ENCODE measurements at regions not wholly inside any gene's neighbourhood (a gene's known extent, or its start where the extent isn't known, plus 50 kb on each side); places are given as distances from the start of the nearest gene placed in this dataset.

GRCh38 chrX:97787311-97787710, 903.6 kb downstream of the RPA4 start:
- no peak for DNase-seq

GRCh38 chrX:97787849-97788248, 904.1 kb downstream of the RPA4 start:
- no peak for DNase-seq

- DNase-seq, result no peak
These were observed 907.1 kb downstream of the RPA4 start for GRCh38 chrX:97790850-97791249.

- DNase-seq, result no peak
These were observed 913.4 kb downstream of the RPA4 start for GRCh38 chrX:97797076-97797475.

GRCh38 chrX:97806238-97806637, 922.5 kb downstream of the RPA4 start:
- no peak for DNase-seq

DNA sequence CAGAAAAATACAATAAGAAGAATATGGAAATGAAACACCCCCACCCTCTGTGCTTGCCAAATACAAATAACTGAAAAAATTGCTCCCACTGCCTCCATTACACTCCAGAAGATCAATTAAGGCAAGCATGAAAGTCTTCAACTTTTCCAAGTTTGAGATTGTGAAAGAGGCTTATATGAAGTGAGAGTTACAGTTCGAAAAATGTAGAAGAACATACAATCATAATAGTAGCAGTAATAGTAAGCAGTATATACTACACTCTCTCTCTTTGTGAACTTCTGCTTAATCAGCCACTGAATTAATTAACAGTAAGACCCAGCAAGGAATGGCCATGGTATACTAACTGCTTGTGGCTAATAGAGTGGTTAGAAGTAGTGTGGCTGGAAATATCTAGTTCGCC, 923.2 kb downstream of the RPA4 start:
- DNase-seq, result no peak

GRCh38 chrX:97820170-97820569, 936.5 kb downstream of the RPA4 start:
- DNase-seq, result no peak

GRCh38 chrX:97828471-97828870, 944.8 kb downstream of the RPA4 start:
- DNase-seq, result no peak

GRCh38 chrX:97835969-97836368, 952.3 kb downstream of the RPA4 start:
- DNase-seq, result no peak

DNA sequence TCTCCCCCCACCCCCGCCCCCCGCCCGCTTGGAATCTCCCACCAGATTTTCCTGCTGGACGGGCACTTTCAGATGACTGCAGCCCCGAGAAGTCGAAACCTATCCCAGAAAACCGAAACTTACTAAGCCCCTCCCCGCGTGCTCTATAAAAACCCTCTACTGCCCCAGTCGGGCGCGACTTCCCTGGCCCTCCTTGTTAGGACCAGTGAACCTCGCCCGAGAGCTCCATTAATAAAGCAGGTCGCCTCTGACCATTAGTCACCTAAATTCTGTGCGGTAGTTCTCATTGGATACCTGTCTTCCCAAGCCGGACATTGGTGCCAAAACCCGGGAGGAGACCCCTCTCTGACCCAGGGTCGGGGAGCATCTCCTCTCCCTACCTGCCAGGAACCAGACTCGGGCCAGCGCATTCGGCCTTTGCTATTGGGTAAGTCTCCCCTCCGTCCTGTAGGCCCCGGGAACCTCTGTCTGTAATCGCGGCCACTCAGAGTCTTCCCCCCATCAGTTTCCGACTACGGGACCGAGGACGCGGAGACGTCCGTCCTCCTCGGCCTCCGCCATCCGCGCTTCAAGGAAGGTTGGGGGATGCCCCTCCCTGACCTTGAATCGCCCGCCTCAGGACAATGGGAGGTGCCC, 958.0 kb downstream of the RPA4 start:
- no peak for DNase-seq

GRCh38 chrX:97842468-97843199, 958.9 kb downstream of the RPA4 start:
- DNase-seq, result no peak

GRCh38 chrX:97843200-97843811, 959.6 kb downstream of the RPA4 start:
- no peak for DNase-seq

DNA sequence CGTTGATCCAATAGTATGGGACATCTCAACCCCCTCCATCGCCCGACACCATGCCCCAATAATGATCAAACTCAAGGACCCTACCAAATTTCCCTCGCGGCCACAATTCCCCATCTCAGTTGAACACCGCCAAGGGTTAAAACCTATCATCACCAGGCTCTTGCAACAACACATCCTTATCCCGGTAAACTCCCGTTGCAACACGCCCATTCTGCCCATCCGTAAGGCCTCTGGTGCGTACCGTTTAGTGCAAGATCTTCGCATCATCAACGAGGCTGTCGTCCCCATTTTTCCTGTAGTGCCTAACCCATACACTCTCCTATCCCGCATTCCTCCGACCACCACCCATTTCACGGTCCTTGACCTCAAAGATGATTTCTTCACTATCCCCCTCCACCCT, 960.5 kb downstream of the RPA4 start:
- DNase-seq, result no peak

DNA sequence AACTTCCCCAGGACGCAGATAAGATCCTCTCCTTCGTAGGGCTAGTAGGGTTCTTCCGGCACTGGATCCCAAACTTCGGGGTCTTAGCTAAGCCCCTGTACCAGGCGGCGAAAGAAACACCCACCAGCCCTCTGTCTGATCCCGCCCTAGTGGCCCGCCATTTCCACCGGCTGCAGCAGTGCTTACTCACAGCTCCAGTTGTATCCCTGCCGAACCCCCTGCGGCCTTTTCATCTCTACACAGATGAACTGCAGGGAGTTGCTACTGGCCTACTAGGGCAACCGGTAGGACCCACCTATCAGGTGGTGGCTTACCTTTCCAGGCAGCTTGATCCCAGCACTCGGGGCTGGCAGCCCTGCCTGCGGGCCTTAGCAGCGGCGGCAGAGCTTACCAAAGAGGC, 961.2 kb downstream of the RPA4 start:
- DNase-seq, result no peak

- DNase-seq, result no peak
These were observed 961.7 kb downstream of the RPA4 start for GRCh38 chrX:97845451-97845850.

GRCh38 chrX:97846228-97846627, 962.5 kb downstream of the RPA4 start:
- DNase-seq, result no peak

DNA sequence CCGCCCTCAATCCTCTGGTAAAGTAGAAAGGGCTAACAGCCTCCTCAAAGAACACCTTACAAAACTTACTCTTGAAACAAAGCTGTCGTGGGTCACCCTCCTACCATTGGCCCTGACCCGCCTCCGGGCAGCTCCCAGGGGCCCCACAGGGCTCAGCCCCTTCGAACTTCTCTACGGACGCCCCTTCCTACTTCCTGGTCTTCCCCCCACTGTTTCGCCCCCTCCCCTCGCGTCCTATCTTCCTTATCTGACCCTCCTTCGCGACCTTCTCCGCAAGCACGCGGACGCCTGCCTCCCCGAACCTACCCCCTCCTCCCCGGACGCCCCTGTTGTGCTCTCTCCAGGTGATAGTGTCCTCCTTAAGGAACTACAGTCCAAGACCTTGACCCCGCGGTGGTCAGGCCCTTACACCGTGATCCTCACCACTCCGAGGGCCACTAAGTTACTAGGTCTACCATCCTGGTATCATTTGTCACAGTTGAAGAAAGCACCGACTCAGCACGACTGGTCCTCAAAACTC, 963.1 kb downstream of the RPA4 start:
- DNase-seq, result no peak

DNA sequence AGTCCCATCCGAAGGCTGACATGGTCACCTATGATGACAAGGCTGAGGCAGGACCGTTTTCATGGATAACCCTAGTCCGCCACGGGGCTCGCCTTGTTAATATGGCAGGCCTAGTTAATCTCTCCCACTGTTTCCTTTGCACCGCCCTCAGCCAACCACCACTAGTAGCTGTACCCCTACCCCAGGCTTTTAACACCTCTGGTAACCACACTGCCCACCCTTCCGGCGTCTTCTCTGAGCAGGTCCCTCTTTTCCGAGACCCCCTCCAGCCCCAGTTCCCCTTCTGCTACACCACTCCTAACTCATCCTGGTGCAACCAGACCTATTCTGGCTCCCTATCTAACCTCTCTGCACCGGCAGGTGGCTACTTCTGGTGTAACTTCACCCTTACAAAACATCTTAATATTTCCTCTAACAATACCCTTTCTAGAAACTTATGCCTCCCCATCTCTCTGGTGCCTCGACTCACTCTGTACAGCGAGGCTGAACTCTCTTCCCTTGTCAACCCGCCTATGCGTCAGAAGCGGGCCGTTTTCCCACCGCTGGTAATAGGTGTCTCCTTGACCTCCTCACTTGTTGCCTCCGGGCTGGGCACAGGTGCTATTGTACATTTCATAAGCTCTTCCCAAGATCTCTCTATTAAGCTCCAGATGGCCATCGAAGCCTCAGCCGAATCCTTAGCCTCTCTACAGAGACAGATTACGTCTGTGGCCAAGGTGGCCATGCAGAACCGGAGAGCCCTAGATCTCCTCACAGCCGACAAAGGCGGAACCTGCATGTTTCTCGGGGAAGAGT, 964.4 kb downstream of the RPA4 start:
- no peak for DNase-seq

GRCh38 chrX:97849951-97850350, 966.2 kb downstream of the RPA4 start:
- DNase-seq, result no peak

DNA sequence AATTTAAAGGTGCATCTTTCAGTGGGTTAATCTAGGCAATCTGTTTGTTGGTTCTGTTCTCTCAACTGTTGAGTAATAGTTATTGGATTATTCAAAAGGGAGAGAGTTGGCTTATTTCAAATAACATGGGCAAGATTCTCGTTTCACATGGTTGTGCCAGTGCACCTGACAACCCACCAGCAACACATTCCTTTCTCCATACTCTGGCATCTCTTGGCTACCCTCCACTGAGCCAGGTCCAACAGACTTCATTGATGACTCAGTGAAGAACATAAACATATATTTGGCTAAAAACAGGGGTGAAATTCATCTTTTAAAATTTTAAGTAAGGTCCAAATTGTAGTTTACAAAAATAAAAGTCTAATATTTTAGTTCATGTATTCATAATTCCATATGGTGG, 967.2 kb downstream of the RPA4 start:
- DNase-seq, result no peak

DNA sequence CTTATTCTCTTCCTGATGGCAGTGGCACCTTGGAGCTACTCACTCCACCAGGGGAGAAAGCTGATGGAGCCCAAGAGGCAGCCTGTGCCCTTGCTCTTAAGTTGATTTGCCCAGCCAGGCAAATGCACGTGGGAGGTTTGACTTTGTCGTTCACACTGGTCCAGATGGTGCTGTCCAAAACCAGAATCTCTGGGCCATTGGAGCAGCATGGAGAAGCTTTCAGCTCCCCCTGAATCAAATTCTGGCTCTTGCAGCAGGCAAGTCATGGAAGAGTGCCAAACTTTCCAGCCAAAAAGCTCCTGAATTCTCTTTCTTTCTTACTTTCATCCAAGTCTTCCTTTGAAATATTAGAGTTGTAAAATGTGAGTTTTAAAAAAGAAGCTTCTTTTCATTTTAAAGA, 970.4 kb downstream of the RPA4 start:
- DNase-seq, result no peak

DNA sequence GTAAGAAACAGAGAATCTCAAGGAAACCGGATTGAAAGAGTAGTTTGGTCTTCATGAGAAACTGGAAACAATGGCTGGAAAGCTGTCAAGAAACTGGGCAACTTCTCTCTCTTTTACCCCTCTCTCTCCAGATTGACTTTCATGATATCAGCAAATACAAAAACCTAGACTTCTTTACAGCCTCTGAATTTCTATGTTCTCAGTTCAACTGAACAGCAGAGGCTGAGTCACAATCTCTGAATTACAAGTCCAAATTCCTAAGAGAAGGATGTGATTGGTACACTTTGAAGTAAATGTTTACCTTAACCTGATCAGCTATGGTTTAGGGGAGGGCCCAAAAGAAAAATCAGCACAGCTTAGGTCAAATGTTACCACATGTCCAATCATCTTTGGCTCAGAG, 974.9 kb downstream of the RPA4 start:
- no peak for DNase-seq

DNA sequence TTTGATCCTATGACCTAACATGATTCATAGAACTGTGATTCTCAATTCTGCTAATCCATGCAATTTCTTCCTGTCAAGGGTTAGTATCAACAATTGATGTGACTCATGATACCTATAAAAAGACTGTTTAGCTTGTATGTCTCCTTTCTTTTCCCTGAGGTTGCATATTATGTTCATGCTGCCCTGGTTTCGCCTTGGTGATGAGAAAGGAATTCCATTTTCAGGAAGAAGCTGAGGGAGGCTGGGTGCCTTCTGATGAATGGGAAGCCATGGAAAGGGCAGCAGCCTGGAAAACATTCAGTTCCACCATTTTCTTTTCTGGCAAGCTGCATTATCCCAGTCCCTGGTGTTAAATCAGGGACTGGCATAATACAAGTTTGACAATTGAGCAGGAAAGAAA, 976.5 kb downstream of the RPA4 start:
- no peak for DNase-seq

All from suppressor macrophage treated with lipopolysaccharide for 1 hour (primary cell).